K562 (cell line): ENCODE measurements at regions not wholly inside any gene's neighbourhood (a gene's known extent, or its start where the extent isn't known, plus 50 kb on each side); places are given as distances from the start of the nearest gene placed in this dataset.

ENCODE experiments used
- CBFB ChIP-seq: sonication (generic); formaldehyde crosslinking; IDR thresholded peaks from 2 replicates; pipeline ENCODE4 v1.4.0; 2020; ENCODE audit warnings: mild to moderate bottlenecking, missing genetic modification reagents
- CTCF ChIP-seq, 3 experiments: IDR thresholded peaks in 2 of 3; conservative IDR thresholded peaks in 1 of 3; 2 replicates each; pipeline ENCODE4 v1.5.1; 2011 to 2012; ENCODE audit warnings: low read length in 3 of 3, mild to moderate bottlenecking in 3 of 3, control low read depth in 2 of 3, improper control_type of control experiment in 1 of 3, inconsistent platforms in 1 of 3, low read depth in 1 of 3, mixed read lengths in 1 of 3, moderate library complexity in 1 of 3; ENCODE audit not compliant: insufficient read depth in 2 of 3
- ERF ChIP-seq: fragments of 450-650 bp; formaldehyde crosslinking; IDR thresholded peaks from 2 replicates; pipeline ENCODE4 v1.4.0; 2020; ENCODE audit warnings: mild to moderate bottlenecking, mixed read lengths
- PRDM10 ChIP-seq: fragments of 450-650 bp; IDR thresholded peaks from 2 replicates; pipeline ENCODE4 v1.6.1; 2018; ENCODE audit not compliant: partially characterized antibody

- TF ChIP-seq CBFB (no peak), ERF (CRISPR knock-in tag) (no peak), PRDM10 (no peak), CTCF (IDR thresholded peaks at IDR 0.05 in 2 of 3, conservative IDR thresholded peaks at IDR 0.05 in 1 of 3; ENCODE audit: insufficient read depth in 2 of 3, low read depth in 1 of 3, low read length in 3 of 3) (no peak)
Observed at GRCh38 chr5:27906481-27906880, 868.1 kb upstream of the CDH9 start.
